ENCODE measurements at regions not wholly inside any gene's neighbourhood (a gene's known extent, or its start where the extent isn't known, plus 50 kb on each side); places are given as distances from the start of the nearest gene placed in this dataset.

DNA sequence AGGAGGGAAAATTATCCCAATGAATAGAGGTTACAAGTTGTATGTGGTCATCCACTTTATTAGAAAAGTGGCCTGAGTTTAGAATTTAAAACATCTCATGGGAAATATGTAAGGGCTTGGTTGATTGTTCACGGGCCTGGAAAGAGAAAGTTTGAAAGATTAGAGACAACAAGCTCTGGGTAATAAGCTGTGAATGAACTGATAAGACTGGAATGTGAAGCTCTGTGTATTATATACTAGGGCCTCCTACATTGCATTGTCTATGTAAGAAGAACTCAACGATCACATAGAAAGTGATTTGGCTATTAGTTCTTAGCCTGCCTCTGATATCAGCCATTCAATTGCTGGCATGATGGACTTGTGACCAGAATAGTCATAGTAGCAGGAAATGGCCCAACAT is 199.2 kb upstream of the MAGI2 start:
- no peak overlapping the region for H3K4me2 ChIP-seq
- H3K27me3 ChIP-seq (ENCODE audit: insufficient read depth, low read depth): no peaks in the 10 kb centered on the region
- H3K4me1 ChIP-seq (replicated peaks; ENCODE audit: insufficient read depth): no peaks in the 10 kb centered on the region
- TF ChIP-seq, protein P1, sequence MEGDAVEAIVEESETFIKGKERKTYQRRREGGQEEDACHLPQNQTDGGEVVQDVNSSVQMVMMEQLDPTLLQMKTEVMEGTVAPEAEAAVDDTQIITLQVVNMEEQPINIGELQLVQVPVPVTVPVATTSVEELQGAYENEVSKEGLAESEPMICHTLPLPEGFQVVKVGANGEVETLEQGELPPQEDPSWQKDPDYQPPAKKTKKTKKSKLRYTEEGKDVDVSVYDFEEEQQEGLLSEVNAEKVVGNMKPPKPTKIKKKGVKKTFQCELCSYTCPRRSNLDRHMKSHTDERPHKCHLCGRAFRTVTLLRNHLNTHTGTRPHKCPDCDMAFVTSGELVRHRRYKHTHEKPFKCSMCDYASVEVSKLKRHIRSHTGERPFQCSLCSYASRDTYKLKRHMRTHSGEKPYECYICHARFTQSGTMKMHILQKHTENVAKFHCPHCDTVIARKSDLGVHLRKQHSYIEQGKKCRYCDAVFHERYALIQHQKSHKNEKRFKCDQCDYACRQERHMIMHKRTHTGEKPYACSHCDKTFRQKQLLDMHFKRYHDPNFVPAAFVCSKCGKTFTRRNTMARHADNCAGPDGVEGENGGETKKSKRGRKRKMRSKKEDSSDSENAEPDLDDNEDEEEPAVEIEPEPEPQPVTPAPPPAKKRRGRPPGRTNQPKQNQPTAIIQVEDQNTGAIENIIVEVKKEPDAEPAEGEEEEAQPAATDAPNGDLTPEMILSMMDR (conservative IDR thresholded peaks at IDR 0.05): no peak
- TF ChIP-seq EZH2 (IDR thresholded peaks at IDR 0.05; ENCODE audit: low read depth): no peak
- no peaks in the 10 kb centered on the region for H3F3A ChIP-seq (ENCODE audit: insufficient read depth, low read depth)
- H2AFZ ChIP-seq: no peak overlapping the region
- H3K4me3 ChIP-seq: no peak overlapping the region
- intact Hi-C loops (cut with micrococcal nuclease; ENCODE audit: unreplicated experiment): no loop called here
- no peaks in the 10 kb centered on the region for H3K79me2 ChIP-seq (ENCODE audit: low read depth)
- H3K36me3 ChIP-seq (ENCODE audit: low read depth): no peaks in the 10 kb centered on the region
- no peaks in the 10 kb centered on the region for H4K20me1 ChIP-seq (ENCODE audit: insufficient read depth)
- POLR2A ChIA-PET (ENCODE audit: unreplicated experiment): interaction anchor here (0.6 kb wide), 1 partner anchor 94 kb away, joined by 4 read pairs; no protein-coding TSS in a partner anchor
- CTCF ChIA-PET: no interaction called here
- no peaks in the 10 kb centered on the region for H3K9me2 ChIP-seq (ENCODE audit: insufficient read depth)
- no peaks in the 10 kb centered on the region for H3K9me3 ChIP-seq (ENCODE audit: insufficient read depth, low read depth)
- BruUV-seq (replicated peaks): no TSS peak
- no peak overlapping the region for H3K27ac ChIP-seq
- DNase-seq: no peak

GRCh38 chr7:79647711-79648110 is 194.2 kb upstream of the MAGI2 start:
- Histone ChIP-seq H3F3A (ENCODE audit: insufficient read depth, low read depth) (no peaks in the 10 kb centered on the region), H3K9me2 (ENCODE audit: insufficient read depth) (no peaks in the 10 kb centered on the region), H3K9me3 (ENCODE audit: insufficient read depth, low read depth) (no peaks in the 10 kb centered on the region), H3K4me2 (no peak overlapping the region), H3K4me1 (replicated peaks; ENCODE audit: insufficient read depth) (no peaks in the 10 kb centered on the region), H4K20me1 (ENCODE audit: insufficient read depth) (no peaks in the 10 kb centered on the region), H3K27ac (no peak overlapping the region), H3K27me3 (ENCODE audit: insufficient read depth, low read depth) (no peaks in the 10 kb centered on the region), H3K4me3 (no peak overlapping the region), H3K79me2 (ENCODE audit: low read depth) (no peaks in the 10 kb centered on the region), H3K36me3 (ENCODE audit: low read depth) (no peaks in the 10 kb centered on the region), H2AFZ (no peak overlapping the region)
- CTCF ChIA-PET: no interaction called here
- no TSS peak for BruUV-seq (replicated peaks)
- POLR2A ChIA-PET (ENCODE audit: unreplicated experiment): no interaction called here
- DNase-seq: no peak
- intact Hi-C loops (cut with micrococcal nuclease; ENCODE audit: unreplicated experiment): no loop called here
- TF ChIP-seq EZH2 (IDR thresholded peaks at IDR 0.05; ENCODE audit: low read depth): no peak
- TF ChIP-seq, protein P1 (conservative IDR thresholded peaks at IDR 0.05): no peak

- no peak overlapping the region for H3K4me2 ChIP-seq
- POLR2A ChIA-PET (ENCODE audit: unreplicated experiment): interaction anchor here (0.6 kb wide), 1 partner anchor 356 kb away, joined by 8 read pairs; no protein-coding TSS in a partner anchor
- TF ChIP-seq EZH2 (IDR thresholded peaks at IDR 0.05; ENCODE audit: low read depth): no peak
- TF ChIP-seq, protein P1 (conservative IDR thresholded peaks at IDR 0.05): no peak
- no peaks in the 10 kb centered on the region for H3K27me3 ChIP-seq (ENCODE audit: insufficient read depth, low read depth)
- no peak for DNase-seq
- no peaks in the 10 kb centered on the region for H3K4me1 ChIP-seq (replicated peaks; ENCODE audit: insufficient read depth)
- no TSS peak for BruUV-seq (replicated peaks)
- CTCF ChIA-PET: no interaction called here
- H4K20me1 ChIP-seq (ENCODE audit: insufficient read depth): no peaks in the 10 kb centered on the region
- no peak overlapping the region for H3K27ac ChIP-seq
- H3K9me2 ChIP-seq (ENCODE audit: insufficient read depth): no peaks in the 10 kb centered on the region
- no peak overlapping the region for H3K4me3 ChIP-seq
- intact Hi-C loops (cut with micrococcal nuclease; ENCODE audit: unreplicated experiment): no loop called here
- no peaks in the 10 kb centered on the region for H3K9me3 ChIP-seq (ENCODE audit: insufficient read depth, low read depth)
- no peaks in the 10 kb centered on the region for H3K36me3 ChIP-seq (ENCODE audit: low read depth)
- no peaks in the 10 kb centered on the region for H3F3A ChIP-seq (ENCODE audit: insufficient read depth, low read depth)
- no peak overlapping the region for H2AFZ ChIP-seq
- no peaks in the 10 kb centered on the region for H3K79me2 ChIP-seq (ENCODE audit: low read depth)
Measured at GRCh38 chr7:79646278-79646677, 192.8 kb upstream of the MAGI2 start.
